D721Med (cell line): ENCODE measurements at regions not wholly inside any gene's neighbourhood (a gene's known extent, or its start where the extent isn't known, plus 50 kb on each side); places are given as distances from the start of the nearest gene placed in this dataset.
"Not testable (repeated sequence)": the region's sequence is repeated elsewhere in the genome, so short reads cannot be mapped to it uniquely, and the experiment has no call there.

Source experiments
- DNase-seq: peaks from one replicate; pipeline ENCODE4 v3.0.0; 2011; ENCODE audit warnings: low spot score; ENCODE audit not compliant: insufficient read length
- FAIRE-seq: peaks from 2 replicates; lab custom pipeline; 2011; peaks lifted over from hg19 to GRCh38; lab: Jason Lieb, UNC

DNA sequence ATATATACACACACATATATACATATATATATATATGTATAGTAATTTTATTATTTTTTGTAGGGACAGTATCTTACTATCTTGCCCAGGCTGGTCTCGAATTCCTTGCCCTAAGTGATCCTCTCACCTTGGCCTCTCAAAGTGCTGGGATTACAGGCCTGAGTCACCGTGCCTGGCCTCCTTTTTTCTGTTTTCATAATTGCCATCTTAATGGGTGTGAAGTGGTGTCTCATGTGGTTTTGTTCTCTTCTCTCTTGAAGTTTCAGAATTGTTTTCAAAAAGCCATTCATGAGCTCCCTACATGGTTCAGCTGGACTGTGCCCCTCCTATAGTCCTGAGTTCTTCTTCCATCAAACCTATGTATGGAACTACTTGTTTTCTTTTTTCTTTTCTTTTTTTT is 88.9 kb upstream of the CRYM start:
- not testable (repeated sequence) for DNase-seq, FAIRE-seq

- not testable (repeated sequence) for DNase-seq, FAIRE-seq
These were observed 87.5 kb upstream of the CRYM start for GRCh38 chr16:21365541-21365940.

DNA sequence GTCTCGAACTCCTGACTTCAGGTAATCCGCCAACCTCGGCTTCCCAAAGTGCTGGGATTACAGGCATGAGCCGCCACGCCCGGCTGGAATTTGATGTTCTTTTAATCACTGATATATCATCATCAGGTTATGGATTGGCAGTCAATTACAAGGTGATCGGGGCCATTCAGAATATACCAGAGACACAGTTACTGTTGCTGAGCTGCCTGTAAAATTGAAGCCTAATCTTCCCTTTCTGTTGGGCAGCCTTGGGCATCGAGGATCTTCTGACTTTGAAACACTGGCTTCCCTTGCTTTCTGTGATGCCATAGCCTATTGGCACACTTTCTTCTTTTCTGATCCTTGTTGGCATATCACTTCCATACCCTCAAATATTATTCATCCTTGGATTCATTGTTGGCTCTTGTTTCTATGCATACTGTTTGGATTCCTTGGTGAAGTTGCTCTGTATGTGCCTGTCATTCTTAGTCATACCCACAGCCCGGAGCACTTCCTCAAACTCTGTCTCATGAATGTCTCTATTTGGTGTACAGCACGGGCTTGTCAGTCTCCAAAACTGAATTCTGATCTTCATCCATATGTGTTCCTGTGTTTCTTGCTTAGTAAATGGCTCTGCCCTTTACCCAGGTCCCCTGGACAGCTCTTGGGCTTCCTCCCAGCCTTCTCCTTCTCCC is 85.6 kb upstream of the CRYM start:
- not testable (repeated sequence) for FAIRE-seq, DNase-seq

GRCh38 chr16:21361612-21362227 is 83.6 kb upstream of the CRYM start:
- DNase-seq = peak; percentile 47
- not testable (repeated sequence) for FAIRE-seq

DNA sequence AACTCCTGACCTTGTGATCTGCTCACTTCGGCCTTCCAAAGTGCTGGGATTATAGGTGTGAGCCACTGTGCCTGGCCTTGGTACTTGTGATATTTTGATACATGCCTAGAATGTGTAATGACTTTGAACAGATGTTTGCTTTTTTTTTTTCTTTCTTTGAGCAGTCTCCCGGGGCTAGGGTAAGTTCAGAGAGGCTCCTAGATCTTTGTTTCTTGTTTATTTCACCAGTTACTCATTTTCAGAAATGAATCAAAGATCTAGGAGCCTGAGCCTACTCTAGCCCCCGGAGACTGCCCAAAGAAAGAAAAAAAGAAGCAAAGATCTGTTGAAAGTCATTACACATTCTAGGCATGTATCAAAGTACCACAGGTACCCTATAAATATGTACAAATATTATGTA is 83.0 kb upstream of the CRYM start:
- not testable (repeated sequence) for DNase-seq, FAIRE-seq

- not testable (repeated sequence) for DNase-seq, FAIRE-seq
These were observed 81.4 kb upstream of the CRYM start for GRCh38 chr16:21359513-21359912.

DNA sequence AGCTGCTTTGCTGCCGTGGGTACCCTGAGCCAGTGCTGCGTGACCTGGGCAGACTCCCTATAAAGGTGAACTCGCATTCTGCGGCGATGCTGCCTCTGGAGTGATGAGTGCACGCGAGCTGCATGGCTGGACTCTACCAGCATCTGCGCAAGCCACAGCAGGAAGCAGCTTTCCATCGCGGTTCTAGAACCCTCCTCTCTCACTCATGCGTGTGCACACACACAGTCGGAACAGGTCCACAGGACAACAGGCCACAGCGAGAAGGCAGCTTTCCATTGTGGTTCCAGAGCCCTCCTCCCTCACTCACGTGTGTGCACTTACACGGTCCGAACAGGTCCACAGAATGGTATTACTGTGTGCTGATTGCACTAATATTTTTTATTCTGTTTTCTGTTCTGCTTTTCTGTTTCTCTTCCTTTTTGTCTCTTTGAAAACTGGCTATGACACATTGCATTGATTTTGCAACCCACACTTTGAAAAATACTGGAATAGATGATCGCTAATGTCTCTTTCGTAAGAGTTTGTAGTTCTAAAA is 80.2 kb upstream of the CRYM start:
- not testable (repeated sequence) for FAIRE-seq, DNase-seq

GRCh38 chr16:21356308-21356707 is 78.2 kb upstream of the CRYM start:
- not testable (repeated sequence) for FAIRE-seq, DNase-seq

- FAIRE-seq, DNase-seq: not testable (repeated sequence)
These were observed 73.3 kb upstream of the CRYM start for GRCh38 chr16:21351433-21351832.

DNA sequence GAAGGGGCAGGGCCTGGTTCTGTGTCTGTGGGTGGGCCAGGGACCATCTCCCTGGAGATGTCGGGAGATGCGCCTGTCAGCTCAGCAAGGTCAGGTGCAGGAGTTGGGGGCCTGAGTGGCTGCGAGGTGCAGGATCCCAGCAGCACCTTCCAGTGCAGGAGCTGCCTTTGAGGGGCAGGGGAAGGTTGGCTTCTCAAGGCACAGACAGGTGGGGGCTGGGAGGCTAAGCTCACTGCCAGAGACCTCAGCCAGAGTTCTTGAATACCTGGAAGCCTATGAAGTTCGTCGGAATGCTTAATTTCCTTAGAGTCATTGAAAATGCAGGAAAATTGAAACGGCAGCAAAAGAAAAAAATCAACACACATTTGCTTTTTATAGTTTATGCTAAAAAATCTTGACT is 72.8 kb upstream of the CRYM start:
- not testable (repeated sequence) for FAIRE-seq, DNase-seq

- FAIRE-seq, DNase-seq: not testable (repeated sequence)
These were observed 71.2 kb upstream of the CRYM start for GRCh38 chr16:21349336-21349735.

DNA sequence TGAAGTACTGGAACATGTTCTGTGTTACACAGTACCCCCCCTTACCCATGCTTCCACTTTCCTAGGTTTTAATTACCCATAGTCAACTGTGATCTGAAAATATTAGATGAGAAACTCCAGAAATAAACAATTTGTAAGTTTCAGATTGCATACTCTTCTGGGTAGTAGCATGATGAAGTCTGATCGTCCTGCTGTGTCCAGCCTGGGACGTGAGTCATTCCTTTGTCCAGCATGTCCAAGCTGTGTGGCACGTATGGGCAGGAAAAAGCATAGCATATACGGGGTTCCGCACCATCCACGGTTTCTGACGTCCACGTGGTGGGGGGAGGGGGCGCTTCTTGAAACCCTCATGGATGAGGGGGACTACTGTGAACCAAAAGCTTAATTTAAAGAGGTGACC is 70.7 kb upstream of the CRYM start:
- DNase-seq, FAIRE-seq: not testable (repeated sequence)

DNA sequence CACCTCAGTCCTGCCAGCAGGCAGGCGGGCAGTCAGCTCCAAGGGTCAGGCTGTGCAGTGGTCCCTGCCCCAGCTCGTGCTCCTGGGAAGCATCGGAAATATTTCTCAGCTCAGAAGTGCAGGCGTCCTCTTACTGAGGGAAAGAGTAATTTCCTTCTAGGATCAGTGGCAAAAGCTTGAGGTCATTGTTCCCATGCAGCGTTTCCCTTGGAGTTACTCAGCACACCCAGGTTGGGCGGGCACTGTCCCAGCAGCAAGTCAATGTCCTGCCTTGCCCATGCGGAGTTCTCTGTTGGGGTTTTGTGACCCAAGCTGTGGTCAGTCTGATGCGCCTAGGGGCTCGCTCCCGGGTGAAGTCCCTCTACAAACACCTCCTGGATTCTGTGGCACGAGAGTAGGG is 69.4 kb upstream of the CRYM start:
- DNase-seq, FAIRE-seq: not testable (repeated sequence)

- FAIRE-seq, DNase-seq: not testable (repeated sequence)
These were observed 68.8 kb upstream of the CRYM start for GRCh38 chr16:21346756-21347491.

DNA sequence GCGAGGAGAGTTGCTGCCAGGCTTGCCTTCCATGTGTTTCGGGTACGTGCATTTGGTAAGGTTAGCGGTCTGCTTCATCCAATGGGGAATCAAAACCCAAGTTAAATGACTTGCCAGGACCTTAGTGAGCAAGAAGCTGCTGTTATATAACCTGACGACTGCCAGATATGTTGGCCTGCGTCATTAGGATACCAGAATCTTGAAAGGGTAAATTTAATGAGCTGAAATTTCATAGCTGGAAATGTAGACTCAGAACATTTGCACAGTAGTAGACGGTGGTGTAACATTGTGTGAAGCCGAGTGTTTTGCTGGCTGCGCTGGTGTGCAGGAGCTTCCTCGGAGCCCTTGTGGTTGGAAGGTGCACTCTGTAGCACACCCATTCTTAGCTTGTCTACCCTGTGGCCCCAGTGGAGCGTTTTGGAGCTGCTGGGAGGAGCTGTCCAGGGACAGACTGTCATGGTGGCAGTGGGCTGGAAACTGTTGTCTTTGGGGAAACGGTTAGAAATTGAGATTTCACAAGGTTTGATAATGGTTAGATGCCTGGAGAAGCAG is 66.3 kb upstream of the CRYM start:
- not testable (repeated sequence) for FAIRE-seq, DNase-seq
